ENCODE measurements at regions not wholly inside any gene's neighbourhood (a gene's known extent, or its start where the extent isn't known, plus 50 kb on each side); places are given as distances from the start of the nearest gene placed in this dataset.

DNA sequence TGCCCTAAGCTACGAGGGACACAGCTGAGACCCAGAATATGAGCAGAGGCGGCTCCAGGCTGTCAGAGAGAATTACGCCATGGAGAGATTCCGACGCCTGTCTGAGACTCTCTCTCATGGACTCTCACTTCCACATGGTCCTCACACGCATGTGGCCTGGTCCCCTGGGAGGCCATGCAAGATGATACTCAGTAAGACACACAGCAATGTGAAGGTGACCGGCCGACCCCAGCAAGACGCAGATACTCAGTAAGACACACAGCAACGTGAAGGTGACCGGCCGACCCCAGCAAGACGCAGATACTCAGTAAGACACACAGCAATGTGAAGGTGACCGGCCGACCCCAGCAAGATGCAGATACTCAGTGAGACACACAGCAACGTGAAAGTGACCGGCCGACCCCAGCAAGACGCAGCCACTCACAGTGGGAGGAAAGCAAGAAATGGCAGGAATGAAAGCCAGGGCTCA is 400.8 kb upstream of the MYT1L start:
- TF ChIP-seq, protein P1, sequence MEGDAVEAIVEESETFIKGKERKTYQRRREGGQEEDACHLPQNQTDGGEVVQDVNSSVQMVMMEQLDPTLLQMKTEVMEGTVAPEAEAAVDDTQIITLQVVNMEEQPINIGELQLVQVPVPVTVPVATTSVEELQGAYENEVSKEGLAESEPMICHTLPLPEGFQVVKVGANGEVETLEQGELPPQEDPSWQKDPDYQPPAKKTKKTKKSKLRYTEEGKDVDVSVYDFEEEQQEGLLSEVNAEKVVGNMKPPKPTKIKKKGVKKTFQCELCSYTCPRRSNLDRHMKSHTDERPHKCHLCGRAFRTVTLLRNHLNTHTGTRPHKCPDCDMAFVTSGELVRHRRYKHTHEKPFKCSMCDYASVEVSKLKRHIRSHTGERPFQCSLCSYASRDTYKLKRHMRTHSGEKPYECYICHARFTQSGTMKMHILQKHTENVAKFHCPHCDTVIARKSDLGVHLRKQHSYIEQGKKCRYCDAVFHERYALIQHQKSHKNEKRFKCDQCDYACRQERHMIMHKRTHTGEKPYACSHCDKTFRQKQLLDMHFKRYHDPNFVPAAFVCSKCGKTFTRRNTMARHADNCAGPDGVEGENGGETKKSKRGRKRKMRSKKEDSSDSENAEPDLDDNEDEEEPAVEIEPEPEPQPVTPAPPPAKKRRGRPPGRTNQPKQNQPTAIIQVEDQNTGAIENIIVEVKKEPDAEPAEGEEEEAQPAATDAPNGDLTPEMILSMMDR (IDR thresholded peaks at IDR 0.05; ENCODE audit: insufficient read depth, low read length, poor library complexity, severe bottlenecking), result no peak
- no peak for TF ChIP-seq EZH2phosphoT487 (conservative IDR thresholded peaks at IDR 0.05; ENCODE audit: low read length)

All from SU-DHL-6 (cell line).